ENCODE measurements at regions not wholly inside any gene's neighbourhood (a gene's known extent, or its start where the extent isn't known, plus 50 kb on each side); places are given as distances from the start of the nearest gene placed in this dataset.

DNA sequence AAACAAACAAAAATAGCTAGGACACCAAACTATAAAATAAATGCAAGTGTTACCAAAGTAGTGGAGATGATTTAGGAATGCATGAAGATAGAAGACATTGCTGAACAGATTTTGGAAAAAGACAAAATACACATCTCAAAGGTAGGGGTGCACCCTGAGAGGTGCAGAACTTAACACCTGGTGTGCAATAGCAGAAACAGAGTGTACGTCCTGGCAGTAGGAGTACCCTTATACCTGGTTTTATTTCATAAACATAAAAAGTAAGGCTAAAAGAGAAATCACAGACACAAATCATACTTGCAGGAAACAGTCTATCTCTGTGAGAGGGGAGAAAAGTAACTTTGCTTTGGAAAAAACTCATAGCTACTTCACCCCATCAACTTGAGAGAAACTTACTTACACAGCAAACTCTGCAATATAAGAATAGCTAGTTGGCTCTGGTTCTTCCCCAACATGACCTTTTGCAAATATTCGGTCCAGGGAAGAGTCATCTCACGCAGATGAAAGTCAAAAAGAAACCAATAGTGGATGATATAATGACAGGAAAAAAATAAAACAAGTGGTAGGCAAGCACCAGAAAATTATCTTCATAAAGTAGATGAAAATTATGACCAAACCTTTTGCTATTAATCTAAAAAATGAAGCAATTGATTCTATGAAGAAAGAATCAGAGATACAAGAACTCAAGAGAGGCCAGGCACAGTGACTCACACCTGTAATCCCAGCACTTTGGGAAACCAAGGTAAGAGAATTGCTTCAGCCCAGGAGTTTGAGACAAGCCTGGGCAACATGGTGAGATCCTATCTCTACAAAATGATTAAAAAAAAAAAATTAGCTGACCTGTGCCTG lies 108.9 kb upstream of the BNIP2 start:
- TF ChIP-seq, protein P1, sequence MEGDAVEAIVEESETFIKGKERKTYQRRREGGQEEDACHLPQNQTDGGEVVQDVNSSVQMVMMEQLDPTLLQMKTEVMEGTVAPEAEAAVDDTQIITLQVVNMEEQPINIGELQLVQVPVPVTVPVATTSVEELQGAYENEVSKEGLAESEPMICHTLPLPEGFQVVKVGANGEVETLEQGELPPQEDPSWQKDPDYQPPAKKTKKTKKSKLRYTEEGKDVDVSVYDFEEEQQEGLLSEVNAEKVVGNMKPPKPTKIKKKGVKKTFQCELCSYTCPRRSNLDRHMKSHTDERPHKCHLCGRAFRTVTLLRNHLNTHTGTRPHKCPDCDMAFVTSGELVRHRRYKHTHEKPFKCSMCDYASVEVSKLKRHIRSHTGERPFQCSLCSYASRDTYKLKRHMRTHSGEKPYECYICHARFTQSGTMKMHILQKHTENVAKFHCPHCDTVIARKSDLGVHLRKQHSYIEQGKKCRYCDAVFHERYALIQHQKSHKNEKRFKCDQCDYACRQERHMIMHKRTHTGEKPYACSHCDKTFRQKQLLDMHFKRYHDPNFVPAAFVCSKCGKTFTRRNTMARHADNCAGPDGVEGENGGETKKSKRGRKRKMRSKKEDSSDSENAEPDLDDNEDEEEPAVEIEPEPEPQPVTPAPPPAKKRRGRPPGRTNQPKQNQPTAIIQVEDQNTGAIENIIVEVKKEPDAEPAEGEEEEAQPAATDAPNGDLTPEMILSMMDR (conservative IDR thresholded peaks at IDR 0.05 in 1 of 2, IDR thresholded peaks at IDR 0.05 in 1 of 2; ENCODE audit: low read depth in 1 of 2, low read length in 2 of 2), result no peak
- no peak for TF ChIP-seq EZH2 (IDR thresholded peaks at IDR 0.05; ENCODE audit: low read length, missing control alignments)

All from fibroblast of lung (primary cell).